ENCODE measurements at regions not wholly inside any gene's neighbourhood (a gene's known extent, or its start where the extent isn't known, plus 50 kb on each side); places are given as distances from the start of the nearest gene placed in this dataset.

DNA sequence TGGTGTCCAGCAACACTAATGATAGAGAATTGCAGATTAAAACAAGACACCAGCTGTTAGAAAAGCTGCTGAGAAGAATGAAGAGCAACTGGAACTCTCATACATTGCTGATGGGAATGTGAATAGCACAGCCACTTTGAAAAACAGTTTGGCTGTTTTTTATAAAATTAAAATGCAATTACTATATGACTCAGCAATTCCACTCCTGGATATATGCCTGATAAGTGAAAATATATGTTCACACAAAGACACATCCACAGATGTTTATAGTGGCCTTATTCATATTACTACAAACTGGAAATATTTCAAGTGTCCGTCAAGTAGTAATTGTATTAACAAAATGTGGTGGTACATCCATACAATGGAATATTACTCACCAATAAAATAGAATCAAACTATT is 99.7 kb upstream of the HAO2 start:
- TF ChIP-seq, protein P1, sequence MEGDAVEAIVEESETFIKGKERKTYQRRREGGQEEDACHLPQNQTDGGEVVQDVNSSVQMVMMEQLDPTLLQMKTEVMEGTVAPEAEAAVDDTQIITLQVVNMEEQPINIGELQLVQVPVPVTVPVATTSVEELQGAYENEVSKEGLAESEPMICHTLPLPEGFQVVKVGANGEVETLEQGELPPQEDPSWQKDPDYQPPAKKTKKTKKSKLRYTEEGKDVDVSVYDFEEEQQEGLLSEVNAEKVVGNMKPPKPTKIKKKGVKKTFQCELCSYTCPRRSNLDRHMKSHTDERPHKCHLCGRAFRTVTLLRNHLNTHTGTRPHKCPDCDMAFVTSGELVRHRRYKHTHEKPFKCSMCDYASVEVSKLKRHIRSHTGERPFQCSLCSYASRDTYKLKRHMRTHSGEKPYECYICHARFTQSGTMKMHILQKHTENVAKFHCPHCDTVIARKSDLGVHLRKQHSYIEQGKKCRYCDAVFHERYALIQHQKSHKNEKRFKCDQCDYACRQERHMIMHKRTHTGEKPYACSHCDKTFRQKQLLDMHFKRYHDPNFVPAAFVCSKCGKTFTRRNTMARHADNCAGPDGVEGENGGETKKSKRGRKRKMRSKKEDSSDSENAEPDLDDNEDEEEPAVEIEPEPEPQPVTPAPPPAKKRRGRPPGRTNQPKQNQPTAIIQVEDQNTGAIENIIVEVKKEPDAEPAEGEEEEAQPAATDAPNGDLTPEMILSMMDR (IDR thresholded peaks at IDR 0.05; ENCODE audit: low read depth, low read length, missing control alignments) = no peak
- no peak for DNase-seq (ENCODE audit: extremely low read depth, low read depth)
- H3K4me3 ChIP-seq (replicated peaks; ENCODE audit: low read depth, low read length) = no peak overlapping the region

DNA sequence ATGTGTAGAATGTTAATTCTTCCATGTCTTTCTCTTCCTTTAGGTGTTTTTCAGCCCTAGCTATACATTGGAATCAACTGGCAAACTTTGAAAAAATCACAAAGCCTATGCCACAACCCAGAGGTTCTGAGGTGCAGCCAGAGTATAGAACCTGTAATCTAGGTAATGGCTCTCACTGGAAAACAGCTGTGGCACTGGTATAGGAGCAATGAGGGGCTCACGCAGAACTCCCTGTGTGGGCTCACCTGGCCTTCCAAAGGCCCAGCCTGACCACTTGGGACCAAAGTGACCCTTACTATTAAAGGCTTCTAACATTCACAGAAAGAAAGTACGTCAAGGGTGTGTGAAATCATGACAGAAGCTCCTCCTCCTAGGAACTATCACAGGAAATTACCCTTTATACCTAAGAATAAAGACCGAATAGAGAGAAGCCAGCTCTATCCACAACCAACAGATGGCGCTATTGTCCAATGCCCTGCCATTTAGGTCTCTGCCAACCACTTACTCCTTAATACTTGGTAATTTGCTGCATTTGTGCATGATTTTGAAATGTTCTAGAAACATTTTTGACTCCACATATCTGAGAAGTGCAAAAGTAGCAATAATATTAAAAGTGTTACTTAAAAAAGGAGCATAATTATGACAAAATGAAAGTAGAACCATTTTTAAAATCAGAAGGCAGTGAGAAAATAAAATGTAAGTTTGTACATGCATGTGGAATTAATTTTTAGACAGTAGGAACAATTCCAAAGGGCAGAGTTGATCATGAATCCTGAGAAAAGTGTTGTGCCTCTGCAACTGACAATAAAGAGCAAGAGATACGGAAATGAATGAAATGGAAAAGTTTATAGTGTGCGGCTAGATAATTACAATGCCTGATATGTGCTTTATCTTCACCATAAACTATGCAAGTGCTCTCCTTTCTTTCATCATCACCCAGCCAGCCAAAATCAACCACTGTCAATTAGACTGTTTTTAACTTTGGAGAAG is 93.1 kb upstream of the HAO2 start:
- TF ChIP-seq, protein P1 (IDR thresholded peaks at IDR 0.05; ENCODE audit: low read depth, low read length, missing control alignments) = peak; percentile 95
- H3K4me3 ChIP-seq (replicated peaks; ENCODE audit: low read depth, low read length) = no peak overlapping the region
- DNase-seq (ENCODE audit: extremely low read depth, low read depth) = peak; percentile 80

DNA sequence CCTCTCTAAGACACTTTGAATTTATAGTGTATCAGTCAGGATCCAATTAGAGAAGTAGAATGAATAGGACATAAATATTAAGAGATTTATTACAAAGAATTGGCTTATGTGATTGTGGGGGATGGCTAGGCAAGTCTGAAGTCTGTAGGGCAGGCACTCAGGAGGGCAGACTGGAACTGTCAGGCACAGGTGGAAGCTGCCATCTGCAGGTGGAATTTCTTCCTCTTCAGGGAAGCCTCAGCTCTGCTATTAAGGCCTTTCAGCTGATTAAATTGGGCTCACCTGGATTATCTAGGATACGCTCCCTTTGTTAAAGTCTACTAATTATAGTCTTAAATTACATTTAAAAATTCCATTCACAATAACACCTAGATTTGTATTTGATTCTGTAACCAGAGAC is 92.0 kb upstream of the HAO2 start:
- H3K4me3 ChIP-seq (replicated peaks; ENCODE audit: low read depth, low read length) = no peak overlapping the region
- no peak for DNase-seq (ENCODE audit: extremely low read depth, low read depth)
- TF ChIP-seq, protein P1 (IDR thresholded peaks at IDR 0.05; ENCODE audit: low read depth, low read length, missing control alignments) = no peak

DNA sequence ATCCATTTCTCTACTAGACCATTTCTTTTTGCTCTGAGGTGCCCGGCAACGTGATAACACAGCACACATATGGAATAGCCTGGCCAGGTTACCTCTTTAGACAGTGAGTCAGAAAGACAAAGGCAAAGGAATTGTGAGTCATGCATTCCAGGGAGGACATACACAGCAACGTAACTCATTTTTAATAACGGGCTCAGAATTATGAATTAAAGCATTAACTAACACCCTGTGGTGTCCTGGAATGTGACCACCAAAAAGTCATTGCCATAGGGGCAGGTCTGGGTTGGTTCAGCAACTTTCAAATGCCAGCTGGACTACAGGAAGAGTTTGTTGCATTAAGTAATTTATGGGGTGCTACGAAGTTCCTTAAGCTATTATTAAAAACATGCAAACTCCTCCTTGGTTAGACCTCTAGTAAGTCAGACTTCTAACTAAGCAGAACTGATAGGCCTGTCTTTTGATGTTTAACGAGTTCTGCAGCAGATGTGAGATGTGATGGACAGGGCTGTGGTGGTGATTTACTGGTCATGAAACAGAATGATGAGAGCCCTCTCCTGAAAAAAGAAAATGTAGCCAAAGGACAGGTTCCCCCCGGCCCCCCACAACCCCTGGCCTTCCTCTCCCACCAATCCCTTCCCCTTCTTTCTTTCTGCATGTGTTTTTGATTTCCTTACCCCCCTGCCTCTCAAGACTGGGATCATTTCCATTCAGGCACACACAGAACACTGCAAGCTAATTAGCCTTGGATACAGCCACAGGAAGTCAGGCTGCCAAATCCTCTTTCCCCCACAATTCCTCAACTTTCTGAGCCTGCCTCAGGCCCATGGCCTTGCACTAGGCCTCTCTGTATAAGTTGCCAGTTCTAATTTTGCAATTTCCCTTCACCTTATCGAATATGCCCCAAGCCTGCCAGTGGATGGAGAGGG is 88.9 kb upstream of the HAO2 start:
- no peak overlapping the region for H3K4me3 ChIP-seq (replicated peaks; ENCODE audit: low read depth, low read length)
- DNase-seq (ENCODE audit: extremely low read depth, low read depth) = peak; percentile 86
- TF ChIP-seq, protein P1 (IDR thresholded peaks at IDR 0.05; ENCODE audit: low read depth, low read length, missing control alignments) = no peak

DNA sequence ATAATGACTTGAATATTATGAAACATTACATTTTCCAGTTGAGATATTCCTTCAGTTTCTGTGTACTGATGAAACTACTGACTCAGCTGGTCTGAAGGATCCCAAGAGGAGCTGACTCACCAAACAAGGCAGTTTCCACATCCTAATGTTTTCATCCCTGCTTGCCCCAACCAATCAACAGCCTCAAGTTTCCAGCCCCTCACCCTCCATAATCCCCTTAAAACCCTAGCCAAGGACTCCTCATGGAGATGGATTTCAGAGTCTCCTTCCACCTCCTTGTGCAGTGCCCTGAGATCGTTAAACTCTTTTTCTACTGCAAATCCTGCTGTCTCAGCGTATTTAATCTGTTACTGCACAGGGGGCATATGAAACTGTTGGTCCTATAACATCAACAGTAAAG is 83.1 kb upstream of the HAO2 start:
- no peak overlapping the region for H3K4me3 ChIP-seq (replicated peaks; ENCODE audit: low read depth, low read length)
- DNase-seq (ENCODE audit: extremely low read depth, low read depth) = peak; percentile 31
- TF ChIP-seq, protein P1 (IDR thresholded peaks at IDR 0.05; ENCODE audit: low read depth, low read length, missing control alignments) = no peak

DNA sequence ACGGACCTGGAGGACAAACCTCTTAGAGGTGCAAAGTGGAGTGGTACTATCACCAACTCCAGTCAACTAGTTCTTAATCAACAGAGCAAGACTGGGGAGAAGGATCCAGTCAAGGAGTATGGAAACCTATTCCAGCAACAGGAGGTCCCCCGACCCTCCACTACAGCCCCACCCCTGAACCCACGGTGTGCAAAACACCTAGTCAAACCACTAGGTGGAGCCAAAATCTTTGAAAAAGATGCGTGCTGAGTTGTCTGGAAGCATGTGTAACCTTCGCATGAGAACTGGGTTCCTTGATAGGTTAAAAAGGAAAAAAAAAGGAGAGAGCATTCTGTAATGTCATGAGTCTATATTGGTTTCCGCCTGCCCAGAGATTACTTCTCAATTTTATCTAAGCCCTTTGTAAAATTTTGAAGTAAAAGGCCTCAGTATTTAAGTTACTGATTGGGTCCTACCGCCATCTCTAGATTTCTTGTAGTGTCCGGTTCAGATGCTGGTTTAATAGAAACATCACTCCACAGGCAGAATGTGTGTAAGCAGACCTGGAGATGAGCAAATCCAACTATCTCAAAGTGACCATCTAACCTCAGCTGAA is 81.9 kb upstream of the HAO2 start:
- DNase-seq (ENCODE audit: extremely low read depth, low read depth) = no peak
- TF ChIP-seq, protein P1 (IDR thresholded peaks at IDR 0.05; ENCODE audit: low read depth, low read length, missing control alignments) = peak; percentile 64
- no peak overlapping the region for H3K4me3 ChIP-seq (replicated peaks; ENCODE audit: low read depth, low read length)
